Kidney (tissue), 13 donors: ENCODE measurements at regions not wholly inside any gene's neighbourhood (a gene's known extent, or its start where the extent isn't known, plus 50 kb on each side); places are given as distances from the start of the nearest gene placed in this dataset.
A peak's percentile ranks its signal among the peaks of the same experiment; 100 is the strongest.

Experiments used
- DNase-seq, 5 donors: peaks; one replicate each; pipeline ENCODE4 v3.0.0-alpha.2; 2013 to 2020
- FAIRE-seq: peaks from 2 replicates; lab custom pipeline; 2012; peaks lifted over from hg19 to GRCh38; lab: Jason Lieb, UNC
- H3K27ac ChIP-seq, 2 donors: one replicate each; pipeline ENCODE4 v1.7.0; 2013; ENCODE audit warnings: low read depth in 2 of 2, low read length in 2 of 2, inconsistent platforms in 1 of 2
- H3K27me3 ChIP-seq: one replicate; pipeline ENCODE4 v1.7.1; 2013; ENCODE audit warnings: low read length, inconsistent platforms; ENCODE audit not compliant: control insufficient read depth, insufficient read depth
- H3K36me3 ChIP-seq, 3 donors: one replicate each; pipeline versions ENCODE4 v1.7.0 to v1.7.1; 2013; ENCODE audit warnings: low read length in 3 of 3, control low read depth in 1 of 3, inconsistent platforms in 1 of 3; ENCODE audit not compliant: insufficient read depth in 3 of 3, control insufficient read depth in 2 of 3
- H3K4me1 ChIP-seq, 3 donors: one replicate each; pipeline versions ENCODE4 v1.7.0 to v1.7.1; 2013; ENCODE audit warnings: low read length in 3 of 3, inconsistent platforms in 1 of 3, low read depth in 1 of 3; ENCODE audit not compliant: control insufficient read depth in 2 of 3, insufficient read depth in 2 of 3
- H3K4me3 ChIP-seq, 3 donors: one replicate each; pipeline versions ENCODE4 v1.7.0 to v1.8.1; 2013; ENCODE audit warnings: low read length in 3 of 3, control low read depth in 1 of 3, inconsistent platforms in 1 of 3
- H3K9ac ChIP-seq, 3 donors: one replicate each; pipeline versions ENCODE4 v1.7.0 to v1.7.1; 2013; ENCODE audit warnings: low read length in 3 of 3, control low read depth in 1 of 3, inconsistent platforms in 1 of 3
- H3K9me3 ChIP-seq, 3 donors: one replicate each; pipeline versions ENCODE4 v1.7.0 to v1.7.1; 2013; ENCODE audit warnings: low read length in 3 of 3, control low read depth in 1 of 3, inconsistent platforms in 1 of 3; ENCODE audit not compliant: control insufficient read depth in 2 of 3, insufficient read depth in 1 of 3
- intact Hi-C: fragments of 100-400 bp; cut with DNase I; formaldehyde crosslinking; loops from one replicate; pipeline ENCODE4 v1.11.1; 2022
- TF ChIP-seq, protein P1 (sequence below): IDR thresholded peaks from 3 replicates; pipeline ENCODE4 v1.5.1; 2012; ENCODE audit warnings: mild to moderate bottlenecking, moderate library complexity, borderline replicate concordance; ENCODE audit not compliant: insufficient read depth; ENCODE audit errors: extremely low read depth
- donor health status: control.
- donor health status: control.
- donor health status: control.
- donor health status: control.
- donor health status: control.
- donor health status: DM: yes; HTN: yes; CAD: no.
- donor health status: Normal renal cell carcinoma (clear cell type).

DNA sequence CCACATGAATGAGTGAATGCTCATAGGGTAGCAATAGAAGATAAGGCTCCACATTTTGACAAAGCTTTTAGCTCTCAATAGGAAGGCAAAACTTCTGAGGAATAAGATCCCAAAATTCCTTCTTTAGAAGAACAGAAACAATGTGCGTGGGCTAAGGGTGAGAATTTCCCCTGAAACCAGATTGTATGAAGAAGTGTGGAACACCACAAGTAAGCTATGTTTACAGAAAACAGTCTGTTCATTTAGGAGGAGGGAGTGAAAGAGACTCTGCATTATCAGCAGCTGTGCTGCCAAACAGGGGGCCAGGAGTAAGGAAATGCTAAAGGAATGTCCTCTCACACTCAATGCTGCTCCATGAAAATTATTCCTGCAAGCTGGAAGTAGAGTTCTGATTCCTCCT is 851.6 kb downstream of the CENPC start:
- H3K36me3 ChIP-seq, result no peaks in the 10 kb centered on the region
- H3K9me3 ChIP-seq, result peaks cover 0 to 2% (median 0%) of the 10 kb centered on the region in 3 donors
- TF ChIP-seq, protein P1, sequence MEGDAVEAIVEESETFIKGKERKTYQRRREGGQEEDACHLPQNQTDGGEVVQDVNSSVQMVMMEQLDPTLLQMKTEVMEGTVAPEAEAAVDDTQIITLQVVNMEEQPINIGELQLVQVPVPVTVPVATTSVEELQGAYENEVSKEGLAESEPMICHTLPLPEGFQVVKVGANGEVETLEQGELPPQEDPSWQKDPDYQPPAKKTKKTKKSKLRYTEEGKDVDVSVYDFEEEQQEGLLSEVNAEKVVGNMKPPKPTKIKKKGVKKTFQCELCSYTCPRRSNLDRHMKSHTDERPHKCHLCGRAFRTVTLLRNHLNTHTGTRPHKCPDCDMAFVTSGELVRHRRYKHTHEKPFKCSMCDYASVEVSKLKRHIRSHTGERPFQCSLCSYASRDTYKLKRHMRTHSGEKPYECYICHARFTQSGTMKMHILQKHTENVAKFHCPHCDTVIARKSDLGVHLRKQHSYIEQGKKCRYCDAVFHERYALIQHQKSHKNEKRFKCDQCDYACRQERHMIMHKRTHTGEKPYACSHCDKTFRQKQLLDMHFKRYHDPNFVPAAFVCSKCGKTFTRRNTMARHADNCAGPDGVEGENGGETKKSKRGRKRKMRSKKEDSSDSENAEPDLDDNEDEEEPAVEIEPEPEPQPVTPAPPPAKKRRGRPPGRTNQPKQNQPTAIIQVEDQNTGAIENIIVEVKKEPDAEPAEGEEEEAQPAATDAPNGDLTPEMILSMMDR, result no peak
- DNase-seq, result no peak
- no peak for FAIRE-seq
- no peak overlapping the region for H3K27ac ChIP-seq
- intact Hi-C loops, result no loop called here
- no peak overlapping the region for H3K4me3 ChIP-seq
- no peak overlapping the region for H3K9ac ChIP-seq
- no peaks in the 10 kb centered on the region for H3K27me3 ChIP-seq
- no peaks in the 10 kb centered on the region for H3K4me1 ChIP-seq

DNA sequence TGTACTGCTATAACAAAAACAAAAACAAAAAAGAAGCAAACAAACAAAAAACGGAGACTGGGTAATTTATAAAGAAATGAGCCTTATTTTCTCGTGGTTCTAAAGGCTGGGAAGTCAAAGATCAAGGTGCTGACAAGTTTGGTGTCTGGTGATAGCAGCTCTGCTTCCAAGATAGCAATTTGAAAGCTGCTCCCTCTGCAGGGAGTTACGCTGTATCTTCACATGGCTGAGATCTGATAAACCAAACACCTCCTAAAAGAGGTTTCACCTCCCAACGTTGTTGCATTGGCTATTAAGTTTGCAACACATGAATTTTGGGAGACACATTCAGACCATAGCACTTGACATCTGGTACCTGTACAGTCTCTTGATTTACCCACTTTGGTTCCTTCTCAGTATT is 854.2 kb downstream of the CENPC start:
- FAIRE-seq, result no peak

DNA sequence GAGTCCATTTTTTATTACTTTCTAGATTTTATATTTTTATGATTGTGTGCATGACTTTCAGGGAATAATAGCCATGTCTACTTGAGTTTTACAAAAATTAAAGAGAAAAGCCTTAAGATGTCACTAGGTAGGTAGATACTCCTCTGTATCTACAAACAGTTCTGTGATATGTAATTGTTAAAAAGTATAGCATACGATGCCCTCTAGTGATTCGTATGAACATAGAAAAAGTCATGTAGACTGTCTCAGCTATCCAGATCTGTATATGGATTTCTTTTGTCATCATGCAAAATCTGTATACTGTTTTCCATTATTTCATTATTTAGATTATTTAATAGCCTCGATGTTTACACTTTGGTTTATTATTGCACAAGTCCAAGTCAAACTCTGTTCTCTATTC is 856.6 kb downstream of the CENPC start:
- Histone ChIP-seq H3K4me3 (no peak overlapping the region), H3K4me1 (no peaks in the 10 kb centered on the region), H3K9ac (no peak overlapping the region), H3K27ac (no peak overlapping the region), H3K36me3 (no peaks in the 10 kb centered on the region), H3K27me3 (no peaks in the 10 kb centered on the region), H3K9me3 (no peaks in the 10 kb centered on the region)
- FAIRE-seq, result peak; percentile 42
- intact Hi-C loops, result no loop called here
- DNase-seq, result peak in 2 of 5 donors; percentile 14 to 15
- TF ChIP-seq, protein P1, result peak; percentile 13

More for the DNA sequence above, 854.2 kb downstream of the CENPC start:
- Histone ChIP-seq H3K27me3 (no peaks in the 10 kb centered on the region), H3K27ac (no peak overlapping the region), H3K4me1 (no peaks in the 10 kb centered on the region), H3K9me3 (no peaks in the 10 kb centered on the region), H3K36me3 (no peaks in the 10 kb centered on the region), H3K4me3 (no peak overlapping the region), H3K9ac (no peak overlapping the region)
- intact Hi-C loops, result no loop called here
- TF ChIP-seq, protein P1, result no peak
- DNase-seq, result no peak

DNA sequence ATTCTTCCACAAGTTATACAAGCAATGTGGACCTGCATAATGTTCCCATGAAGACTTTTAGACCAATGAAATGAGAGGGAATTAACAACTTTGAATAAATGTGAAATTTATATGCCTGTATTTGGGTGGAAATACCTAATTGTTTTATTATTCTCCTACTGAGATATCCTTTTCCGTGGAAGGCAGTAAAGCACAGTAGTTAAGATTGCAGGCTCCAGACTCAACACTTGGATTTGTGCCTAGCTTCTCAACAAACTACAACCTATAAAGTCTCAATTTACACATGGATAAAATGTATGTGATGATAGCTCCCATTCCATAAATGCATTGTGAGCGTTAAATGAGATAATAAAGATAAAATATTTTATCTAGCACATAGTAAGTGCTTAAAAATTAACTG is 857.8 kb downstream of the CENPC start:
- H3K9me3 ChIP-seq, result no peaks in the 10 kb centered on the region
- no peaks in the 10 kb centered on the region for H3K27me3 ChIP-seq
- no peak overlapping the region for H3K9ac ChIP-seq
- H3K4me3 ChIP-seq, result no peak overlapping the region
- intact Hi-C loops, result no loop called here
- TF ChIP-seq, protein P1, result no peak
- no peak for DNase-seq
- no peak for FAIRE-seq
- no peaks in the 10 kb centered on the region for H3K36me3 ChIP-seq
- no peak overlapping the region for H3K27ac ChIP-seq
- no peaks in the 10 kb centered on the region for H3K4me1 ChIP-seq
